ENCODE measurements at regions not wholly inside any gene's neighbourhood (a gene's known extent, or its start where the extent isn't known, plus 50 kb on each side); places are given as distances from the start of the nearest gene placed in this dataset.

DNA sequence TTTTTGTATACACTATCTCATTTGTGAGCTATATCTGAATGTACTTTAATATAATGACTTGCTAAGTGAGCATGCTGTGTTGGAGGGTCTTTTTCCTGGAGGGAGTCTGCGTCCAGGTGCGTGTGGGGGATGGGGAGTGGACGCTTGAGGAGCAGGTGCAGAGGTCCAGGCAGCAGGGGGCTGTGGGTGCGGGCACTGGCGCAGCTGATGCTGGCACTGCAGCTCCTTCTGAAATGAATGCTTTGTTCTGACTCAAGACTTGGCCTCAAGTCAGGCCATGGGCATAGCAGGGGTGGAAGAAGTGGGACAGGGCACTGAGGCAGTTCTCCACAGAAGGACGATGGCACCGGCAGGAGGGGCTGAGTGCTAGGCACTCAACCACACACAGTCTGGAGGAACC lies 165.7 kb upstream of the IRX1 start:
- POLR2A ChIA-PET, result no interaction called here

DNA sequence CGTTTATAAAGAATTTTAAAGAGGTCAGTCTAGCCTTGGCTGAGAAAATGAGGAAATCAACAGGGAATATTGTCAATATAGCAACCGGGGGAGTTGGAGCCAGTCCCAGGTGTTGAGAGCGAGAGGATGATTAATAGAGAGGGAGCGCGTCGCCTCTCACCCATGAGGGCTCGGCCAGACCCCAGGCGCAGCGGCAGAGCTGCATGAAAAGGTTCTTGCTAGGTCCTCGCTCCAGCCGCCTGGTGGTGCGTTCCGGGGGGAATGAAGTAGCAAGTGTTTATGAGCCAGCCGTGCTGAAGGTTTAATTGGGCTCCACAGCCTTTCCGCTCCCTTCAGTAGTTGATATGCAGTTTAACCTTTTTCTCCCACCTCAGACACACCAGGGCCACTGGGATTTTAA lies 167.3 kb upstream of the IRX1 start:
- Histone ChIP-seq H3K36me3 (replicated peaks in 1 of 2; ENCODE audit: control insufficient read depth in 1 of 2, insufficient read depth in 2 of 2, low read length in 1 of 2) (no peaks in the 10 kb centered on the region), H3K27me3 (ENCODE audit: insufficient read depth) (no peaks in the 10 kb centered on the region), H3K4me2 (no peak overlapping the region), H3K9me3 (no peaks in the 10 kb centered on the region), H2AFZ (ENCODE audit: low read depth) (no peak overlapping the region), H3K4me1 (ENCODE audit: control insufficient read depth in 1 of 2, insufficient read depth in 2 of 2, low read depth in 1 of 2, low read length in 1 of 2) (no peaks in the 10 kb centered on the region), H3K9me2 (no peaks in the 10 kb centered on the region), H3F3A (replicated peaks; ENCODE audit: insufficient read depth) (no peaks in the 10 kb centered on the region), H3K27ac (ENCODE audit: low read depth in 2 of 2, low read length in 1 of 2) (no peak overlapping the region), H3K9ac (no peak overlapping the region), H3K4me3 (ENCODE audit: low read depth in 2 of 2, low read length in 1 of 2) (no peak overlapping the region), H3K79me2 (ENCODE audit: insufficient read depth) (no peaks in the 10 kb centered on the region), H4K20me1 (ENCODE audit: insufficient read depth) (no peaks in the 10 kb centered on the region)
- CTCF ChIA-PET, result no interaction called here
- POLR2A ChIA-PET, result no interaction called here
- TF ChIP-seq ELF1 (IDR thresholded peaks at IDR 0.05) (no peak), POLR2AphosphoS5 (IDR thresholded peaks at IDR 0.05; ENCODE audit: low read depth, low read length) (no peak), EZH2phosphoT487 (IDR thresholded peaks at IDR 0.05; ENCODE audit: borderline replicate concordance, low read depth) (no peak), FOXM1 (IDR thresholded peaks at IDR 0.05; ENCODE audit: low read depth) (no peak), FOXJ3 (CRISPR knock-in tag; IDR thresholded peaks at IDR 0.05) (no peak), MXI1 (IDR thresholded peaks at IDR 0.05; ENCODE audit: low read depth, low read length) (no peak), JUND (IDR thresholded peaks at IDR 0.05) (no peak), FOSL2 (IDR thresholded peaks at IDR 0.05; ENCODE audit: borderline replicate concordance, low read depth) (no peak), GATA2 (CRISPR knock-in tag; IDR thresholded peaks at IDR 0.05) (no peak), RFX5 (IDR thresholded peaks at IDR 0.05; ENCODE audit: low read length) (no peak)
- TF ChIP-seq, protein P1, sequence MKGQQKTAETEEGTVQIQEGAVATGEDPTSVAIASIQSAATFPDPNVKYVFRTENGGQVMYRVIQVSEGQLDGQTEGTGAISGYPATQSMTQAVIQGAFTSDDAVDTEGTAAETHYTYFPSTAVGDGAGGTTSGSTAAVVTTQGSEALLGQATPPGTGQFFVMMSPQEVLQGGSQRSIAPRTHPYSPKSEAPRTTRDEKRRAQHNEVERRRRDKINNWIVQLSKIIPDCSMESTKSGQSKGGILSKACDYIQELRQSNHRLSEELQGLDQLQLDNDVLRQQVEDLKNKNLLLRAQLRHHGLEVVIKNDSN (IDR thresholded peaks at IDR 0.05; ENCODE audit: borderline replicate concordance, low read depth), result no peak
- TF ChIP-seq, protein P2, sequence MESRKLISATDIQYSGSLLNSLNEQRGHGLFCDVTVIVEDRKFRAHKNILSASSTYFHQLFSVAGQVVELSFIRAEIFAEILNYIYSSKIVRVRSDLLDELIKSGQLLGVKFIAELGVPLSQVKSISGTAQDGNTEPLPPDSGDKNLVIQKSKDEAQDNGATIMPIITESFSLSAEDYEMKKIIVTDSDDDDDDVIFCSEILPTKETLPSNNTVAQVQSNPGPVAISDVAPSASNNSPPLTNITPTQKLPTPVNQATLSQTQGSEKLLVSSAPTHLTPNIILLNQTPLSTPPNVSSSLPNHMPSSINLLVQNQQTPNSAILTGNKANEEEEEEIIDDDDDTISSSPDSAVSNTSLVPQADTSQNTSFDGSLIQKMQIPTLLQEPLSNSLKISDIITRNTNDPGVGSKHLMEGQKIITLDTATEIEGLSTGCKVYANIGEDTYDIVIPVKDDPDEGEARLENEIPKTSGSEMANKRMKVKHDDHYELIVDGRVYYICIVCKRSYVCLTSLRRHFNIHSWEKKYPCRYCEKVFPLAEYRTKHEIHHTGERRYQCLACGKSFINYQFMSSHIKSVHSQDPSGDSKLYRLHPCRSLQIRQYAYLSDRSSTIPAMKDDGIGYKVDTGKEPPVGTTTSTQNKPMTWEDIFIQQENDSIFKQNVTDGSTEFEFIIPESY (IDR thresholded peaks at IDR 0.05; ENCODE audit: borderline replicate concordance, low read depth), result no peak
- TF ChIP-seq, protein P3, sequence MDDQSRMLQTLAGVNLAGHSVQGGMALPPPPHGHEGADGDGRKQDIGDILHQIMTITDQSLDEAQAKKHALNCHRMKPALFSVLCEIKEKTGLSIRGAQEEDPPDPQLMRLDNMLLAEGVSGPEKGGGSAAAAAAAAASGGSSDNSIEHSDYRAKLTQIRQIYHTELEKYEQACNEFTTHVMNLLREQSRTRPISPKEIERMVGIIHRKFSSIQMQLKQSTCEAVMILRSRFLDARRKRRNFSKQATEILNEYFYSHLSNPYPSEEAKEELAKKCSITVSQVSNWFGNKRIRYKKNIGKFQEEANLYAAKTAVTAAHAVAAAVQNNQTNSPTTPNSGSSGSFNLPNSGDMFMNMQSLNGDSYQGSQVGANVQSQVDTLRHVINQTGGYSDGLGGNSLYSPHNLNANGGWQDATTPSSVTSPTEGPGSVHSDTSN (IDR thresholded peaks at IDR 0.05), result no peak
- DNase-seq, result no peak
- 17% methylated on average over 11 of the region's 15 CpGs for WGBS (ENCODE audit: low lambda C conversion rate)

More for the DNA sequence above, 165.7 kb upstream of the IRX1 start:
- no peak for DNase-seq
- H3K9me2 ChIP-seq, result no peaks in the 10 kb centered on the region
- CTCF ChIA-PET, result no interaction called here
- no peaks in the 10 kb centered on the region for H3K9me3 ChIP-seq
- TF ChIP-seq EZH2phosphoT487 (IDR thresholded peaks at IDR 0.05; ENCODE audit: borderline replicate concordance, low read depth), result no peak
- TF ChIP-seq SIN3A (IDR thresholded peaks at IDR 0.05; ENCODE audit: borderline replicate concordance, low read depth, low read length), result no peak
- TF ChIP-seq FOSL2 (IDR thresholded peaks at IDR 0.05; ENCODE audit: borderline replicate concordance, low read depth), result no peak
- TF ChIP-seq, protein P4, sequence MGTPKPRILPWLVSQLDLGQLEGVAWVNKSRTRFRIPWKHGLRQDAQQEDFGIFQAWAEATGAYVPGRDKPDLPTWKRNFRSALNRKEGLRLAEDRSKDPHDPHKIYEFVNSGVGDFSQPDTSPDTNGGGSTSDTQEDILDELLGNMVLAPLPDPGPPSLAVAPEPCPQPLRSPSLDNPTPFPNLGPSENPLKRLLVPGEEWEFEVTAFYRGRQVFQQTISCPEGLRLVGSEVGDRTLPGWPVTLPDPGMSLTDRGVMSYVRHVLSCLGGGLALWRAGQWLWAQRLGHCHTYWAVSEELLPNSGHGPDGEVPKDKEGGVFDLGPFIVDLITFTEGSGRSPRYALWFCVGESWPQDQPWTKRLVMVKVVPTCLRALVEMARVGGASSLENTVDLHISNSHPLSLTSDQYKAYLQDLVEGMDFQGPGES (IDR thresholded peaks at IDR 0.05; ENCODE audit: low read depth, low read length), result no peak
- TF ChIP-seq MXI1 (IDR thresholded peaks at IDR 0.05; ENCODE audit: low read depth, low read length), result no peak
- no peak for TF ChIP-seq NRF1 (IDR thresholded peaks at IDR 0.05; ENCODE audit: low read depth, low read length)
- no peak for TF ChIP-seq FOXM1 (IDR thresholded peaks at IDR 0.05; ENCODE audit: low read depth)
- no peaks in the 10 kb centered on the region for H3K79me2 ChIP-seq (ENCODE audit: insufficient read depth)
- H4K20me1 ChIP-seq (ENCODE audit: insufficient read depth), result no peaks in the 10 kb centered on the region
- no peak overlapping the region for H3K9ac ChIP-seq
- no peaks in the 10 kb centered on the region for H3K36me3 ChIP-seq (replicated peaks in 1 of 2; ENCODE audit: control insufficient read depth in 1 of 2, insufficient read depth in 2 of 2, low read length in 1 of 2)
- no peak overlapping the region for H3K4me2 ChIP-seq
- no peak overlapping the region for H2AFZ ChIP-seq (ENCODE audit: low read depth)
- WGBS (ENCODE audit: low lambda C conversion rate), result 0% methylated on average over 1 of the region's 7 CpGs
- no peaks in the 10 kb centered on the region for H3K27me3 ChIP-seq (ENCODE audit: insufficient read depth)
- no peak overlapping the region for H3K4me3 ChIP-seq (ENCODE audit: low read depth in 2 of 2, low read length in 1 of 2)
- H3K4me1 ChIP-seq (ENCODE audit: control insufficient read depth in 1 of 2, insufficient read depth in 2 of 2, low read depth in 1 of 2, low read length in 1 of 2), result no peaks in the 10 kb centered on the region
- no peak overlapping the region for H3K27ac ChIP-seq (ENCODE audit: low read depth in 2 of 2, low read length in 1 of 2)
- no peaks in the 10 kb centered on the region for H3F3A ChIP-seq (replicated peaks; ENCODE audit: insufficient read depth)
